HAP-1 (cell line): ENCODE measurements at regions not wholly inside any gene's neighbourhood (a gene's known extent, or its start where the extent isn't known, plus 50 kb on each side); places are given as distances from the start of the nearest gene placed in this dataset.
A peak's percentile ranks its signal among the peaks of the same experiment; 100 is the strongest.

Experiments used
- DNase-seq, 2 experiments: peaks; one replicate each; pipeline ENCODE4 v3.0.0-alpha.2; 2016 to 2020; ENCODE audit warnings: low spot score in 2 of 2
- H3K27me3 ChIP-seq: fragments of 250-450 bp; sonication (Bioruptor Pico); 2 replicates; pipeline ENCODE4 v1.5.1; 2020; ENCODE audit warnings: low read depth, mild to moderate bottlenecking, moderate library complexity
- H3K36me3 ChIP-seq: fragments of 250-450 bp; sonication (Bioruptor Pico); replicated peaks from 2 replicates; pipeline ENCODE4 v1.5.1; 2020; ENCODE audit warnings: mild to moderate bottlenecking
- H3K4me1 ChIP-seq: fragments of 250-450 bp; sonication (Bioruptor Pico); 2 replicates; pipeline ENCODE4 v1.5.1; 2020; ENCODE audit warnings: mild to moderate bottlenecking
- H3K4me3 ChIP-seq: fragments of 250-450 bp; sonication (Bioruptor Pico); 2 replicates; pipeline ENCODE4 v1.5.1; 2020; ENCODE audit warnings: mild to moderate bottlenecking, moderate library complexity
- H3K9me3 ChIP-seq: fragments of 250-450 bp; sonication (Bioruptor Pico); 2 replicates; pipeline ENCODE4 v1.5.1; 2020; ENCODE audit warnings: mild to moderate bottlenecking, moderate library complexity
- in situ Hi-C: fragments of 300-500 bp; cut with MboI; formaldehyde crosslinking; loops from 3 replicates; pipeline ENCODE4 v1.14.3; 2020; ENCODE audit warnings: low sequenced_read_pairs, inconsistent platforms, mixed read lengths

DNA sequence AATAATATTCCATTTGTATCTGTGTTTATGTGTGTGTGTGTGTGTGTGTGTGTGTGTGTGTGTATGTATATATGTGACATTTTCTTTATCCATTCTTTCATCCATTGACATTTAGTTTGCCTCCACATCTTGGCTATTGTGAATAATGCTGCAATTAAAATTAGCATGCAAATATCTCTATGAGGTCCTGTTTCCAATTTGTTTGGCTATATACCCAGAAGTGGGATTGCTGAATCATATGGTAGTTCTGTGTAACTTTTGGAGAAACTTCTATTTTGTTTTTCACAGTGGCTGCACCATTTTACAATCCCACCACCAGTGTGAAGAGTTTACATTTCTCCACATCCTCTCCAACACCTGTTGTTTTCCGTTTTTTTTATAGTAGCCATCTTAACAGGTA is 53.1 kb downstream of the CH25H start:
- Histone ChIP-seq H3K4me3 (no peak overlapping the region), H3K9me3 (no peaks in the 10 kb centered on the region), H3K36me3 (no peaks in the 10 kb centered on the region), H3K4me1 (no peaks in the 10 kb centered on the region), H3K27me3 (peaks cover 7% of the 10 kb centered on the region)
- in situ Hi-C loops: no loop called here
- no peak for DNase-seq

DNA sequence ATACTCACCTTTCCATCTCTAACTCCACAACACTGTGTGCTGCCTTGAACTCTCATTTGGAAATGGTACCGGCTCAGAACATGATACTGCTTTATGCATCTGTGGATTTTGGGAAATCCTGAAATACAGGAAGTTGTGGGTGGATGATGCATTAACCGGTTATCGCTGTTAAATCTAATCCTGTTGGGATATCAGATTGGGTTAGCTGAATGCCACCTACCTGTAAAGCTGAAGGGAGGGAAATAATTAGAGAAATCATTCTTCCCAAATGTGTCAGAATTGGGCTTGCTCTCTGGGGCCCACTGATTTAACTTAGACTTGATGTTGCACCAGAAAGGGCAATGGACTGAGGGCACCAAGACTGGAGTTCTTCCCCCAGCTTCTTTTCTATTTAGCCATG is 54.0 kb downstream of the CH25H start:
- in situ Hi-C loops: no loop called here

DNA sequence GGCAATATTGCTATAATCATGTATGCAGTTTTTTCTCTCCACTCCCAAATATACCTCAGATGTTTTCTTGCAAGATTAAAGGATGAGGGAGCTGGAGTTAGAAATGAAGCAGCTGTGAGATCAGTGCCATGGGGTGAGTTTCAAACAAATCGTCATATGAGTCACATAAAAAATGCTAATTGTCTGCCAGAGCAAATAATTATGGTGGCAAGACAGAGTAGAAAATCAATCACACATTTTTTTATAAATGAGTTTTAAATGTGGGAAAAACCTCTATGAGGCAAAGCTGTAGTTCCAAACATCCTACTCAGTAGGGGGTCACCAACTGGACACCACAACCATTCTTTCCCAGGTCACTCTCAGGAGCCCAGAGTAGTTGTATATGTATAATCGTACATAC is 55.3 kb downstream of the CH25H start:
- Histone ChIP-seq H3K36me3 (no peaks in the 10 kb centered on the region), H3K27me3 (peaks cover 7% of the 10 kb centered on the region), H3K4me1 (no peaks in the 10 kb centered on the region), H3K4me3 (no peak overlapping the region), H3K9me3 (no peaks in the 10 kb centered on the region)
- no peak for DNase-seq
- in situ Hi-C loops: no loop called here

More for the DNA sequence above, 54.0 kb downstream of the CH25H start:
- H3K36me3 ChIP-seq: no peaks in the 10 kb centered on the region
- peaks cover 7% of the 10 kb centered on the region for H3K27me3 ChIP-seq
- no peaks in the 10 kb centered on the region for H3K4me1 ChIP-seq
- no peak overlapping the region for H3K4me3 ChIP-seq
- H3K9me3 ChIP-seq: no peaks in the 10 kb centered on the region
- DNase-seq: no peak

DNA sequence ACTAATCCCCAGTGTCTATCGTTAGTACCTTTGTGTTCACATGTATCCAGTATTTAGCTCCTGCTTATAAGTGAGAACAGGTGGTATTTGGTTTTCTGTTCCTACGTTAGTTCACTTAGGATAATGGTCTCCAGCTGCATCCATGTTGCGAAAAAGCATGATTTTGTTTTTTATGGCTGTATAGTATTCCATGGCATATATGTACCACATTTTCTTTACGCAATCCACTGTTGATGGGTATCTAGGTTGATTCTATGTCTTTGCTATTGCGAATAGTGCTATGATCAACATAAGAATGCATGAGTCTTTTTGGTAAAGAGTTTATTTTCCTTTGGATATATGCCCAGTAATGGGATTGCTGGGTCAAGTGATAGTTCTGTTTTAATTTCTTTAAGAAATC is 59.1 kb downstream of the CH25H start:
- H3K4me1 ChIP-seq: no peaks in the 10 kb centered on the region
- H3K36me3 ChIP-seq: no peaks in the 10 kb centered on the region
- no peaks in the 10 kb centered on the region for H3K27me3 ChIP-seq
- in situ Hi-C loops: no loop called here
- H3K4me3 ChIP-seq: no peak overlapping the region
- no peaks in the 10 kb centered on the region for H3K9me3 ChIP-seq
- no peak for DNase-seq

DNA sequence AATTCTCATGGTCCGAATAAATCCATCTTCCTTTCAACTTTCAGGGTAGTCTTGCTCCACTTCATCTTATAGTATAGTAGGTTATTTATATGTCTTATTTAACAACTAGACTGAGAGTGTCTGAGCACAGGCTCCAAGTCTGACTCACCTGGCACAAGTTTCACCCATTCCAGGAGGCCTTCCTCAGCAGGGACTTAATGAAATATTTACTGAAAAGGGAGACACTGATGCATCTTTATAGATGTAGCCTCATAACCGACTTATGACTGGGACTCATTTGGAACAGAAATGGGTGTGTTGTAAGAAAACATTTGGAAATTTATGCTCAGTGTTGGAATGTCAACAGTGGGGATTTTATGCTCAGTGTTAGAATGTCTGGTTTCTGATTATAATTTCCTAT is 59.9 kb downstream of the CH25H start:
- in situ Hi-C loops: no loop called here
- Histone ChIP-seq H3K4me3 (no peak overlapping the region), H3K4me1 (no peaks in the 10 kb centered on the region), H3K9me3 (no peaks in the 10 kb centered on the region), H3K27me3 (no peaks in the 10 kb centered on the region), H3K36me3 (no peaks in the 10 kb centered on the region)
- DNase-seq: no peak

DNA sequence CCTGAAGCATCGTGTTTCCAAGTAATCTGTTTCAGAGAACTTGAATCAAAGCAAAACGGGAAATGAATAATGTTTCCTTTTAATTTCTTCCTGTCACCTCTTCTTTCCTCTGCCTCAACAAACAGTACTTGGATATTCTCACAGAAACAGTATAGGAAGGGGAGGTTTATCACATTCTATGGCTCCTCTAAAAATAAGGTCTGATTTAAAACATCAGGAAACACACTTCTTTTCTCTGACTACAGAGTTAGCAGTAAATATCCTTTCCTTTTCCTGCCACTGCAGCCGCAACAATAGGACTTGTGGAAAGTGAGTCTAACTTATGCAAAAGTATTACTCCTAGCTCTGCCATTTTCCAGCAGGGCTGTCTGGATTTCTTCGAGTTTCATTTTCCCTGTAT is 62.3 kb downstream of the CH25H start:
- H3K36me3 ChIP-seq: no peaks in the 10 kb centered on the region
- in situ Hi-C loops: no loop called here
- no peak overlapping the region for H3K4me3 ChIP-seq
- DNase-seq: no peak
- no peaks in the 10 kb centered on the region for H3K27me3 ChIP-seq
- H3K4me1 ChIP-seq: no peaks in the 10 kb centered on the region
- H3K9me3 ChIP-seq: no peaks in the 10 kb centered on the region

DNA sequence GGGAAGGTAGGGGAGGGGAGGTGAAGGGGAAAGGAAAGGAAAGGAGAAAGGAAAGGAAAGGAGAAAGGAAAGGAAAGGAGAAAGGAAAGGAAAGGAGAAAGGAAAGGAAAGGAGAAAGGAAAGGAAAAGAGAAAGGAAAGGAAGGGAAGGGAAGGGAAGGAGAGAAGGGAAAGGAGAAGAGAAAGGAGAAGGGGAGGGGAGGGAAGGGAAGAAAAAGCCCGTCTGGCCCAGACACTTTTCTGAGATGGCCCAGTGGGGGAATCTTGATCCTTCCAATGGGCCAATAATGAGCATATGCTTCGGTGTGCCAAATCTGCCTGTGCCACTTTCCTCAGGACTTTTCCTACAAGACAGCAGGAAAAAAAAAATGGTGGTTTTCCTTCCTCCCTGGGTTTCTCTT is 64.5 kb downstream of the CH25H start:
- H3K9me3 ChIP-seq: no peaks in the 10 kb centered on the region
- DNase-seq: no peak
- in situ Hi-C loops: no loop called here
- no peaks in the 10 kb centered on the region for H3K27me3 ChIP-seq
- no peak overlapping the region for H3K4me3 ChIP-seq
- no peaks in the 10 kb centered on the region for H3K36me3 ChIP-seq
- H3K4me1 ChIP-seq: no peaks in the 10 kb centered on the region

DNA sequence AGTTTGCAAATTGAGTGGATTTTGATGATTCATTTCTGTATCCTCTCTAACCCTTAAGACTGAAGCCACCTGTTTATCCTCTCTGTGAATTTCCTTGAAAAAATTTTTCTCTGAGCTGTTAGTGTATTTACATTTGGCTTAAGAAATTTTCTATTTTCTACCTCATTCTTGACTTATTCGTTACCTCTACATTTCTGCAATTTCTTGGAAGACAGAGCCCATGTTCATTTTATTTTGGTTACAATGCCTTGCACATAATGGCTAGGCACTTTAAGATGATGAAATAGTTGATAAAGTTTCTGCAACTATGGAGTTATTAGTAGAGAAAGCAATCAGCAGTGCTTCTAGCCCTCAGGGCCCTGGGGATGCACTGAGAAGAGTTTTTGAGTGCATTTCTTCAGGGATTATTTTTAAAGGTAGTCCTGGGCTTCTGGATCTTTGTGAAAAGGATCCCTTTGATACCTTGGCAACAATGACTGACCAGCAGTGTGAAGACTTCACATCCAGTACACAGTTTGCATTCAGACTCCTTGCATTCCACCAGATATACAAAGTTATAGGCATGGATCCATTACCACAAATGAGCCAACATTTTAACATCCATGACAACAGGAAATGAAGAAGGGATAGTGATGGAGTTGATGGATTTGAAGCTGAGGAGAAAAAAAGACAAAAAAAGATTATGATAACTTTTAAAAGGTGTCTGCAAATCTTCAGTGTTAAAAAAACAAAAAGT is 68.2 kb downstream of the CH25H start:
- Histone ChIP-seq H3K36me3 (no peaks in the 10 kb centered on the region), H3K27me3 (no peaks in the 10 kb centered on the region), H3K4me1 (no peaks in the 10 kb centered on the region), H3K9me3 (no peaks in the 10 kb centered on the region), H3K4me3 (no peak overlapping the region)
- DNase-seq: no peak
- in situ Hi-C loops: no loop called here

DNA sequence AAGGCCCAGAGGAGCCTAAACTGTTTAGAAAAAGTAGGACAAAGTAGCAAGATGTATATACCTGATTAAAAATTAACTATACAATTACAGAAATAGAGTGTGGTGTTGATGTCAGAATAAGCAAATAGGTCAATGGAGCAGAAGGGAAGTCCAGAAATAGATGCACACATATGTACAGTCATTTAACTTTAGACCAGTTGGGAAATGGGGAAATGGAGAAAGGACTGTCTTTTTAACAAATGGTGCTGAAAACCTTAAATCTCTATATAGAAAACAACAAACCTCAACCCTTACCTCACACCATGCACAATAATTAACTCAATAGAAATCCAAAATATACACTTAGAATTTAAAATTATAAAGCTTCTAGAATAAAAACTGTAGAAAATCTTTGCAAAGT is 72.2 kb downstream of the CH25H start:
- Histone ChIP-seq H3K27me3 (no peaks in the 10 kb centered on the region), H3K4me1 (no peaks in the 10 kb centered on the region), H3K4me3 (no peak overlapping the region), H3K36me3 (no peaks in the 10 kb centered on the region), H3K9me3 (no peaks in the 10 kb centered on the region)
- no peak for DNase-seq
- in situ Hi-C loops: no loop called here

DNA sequence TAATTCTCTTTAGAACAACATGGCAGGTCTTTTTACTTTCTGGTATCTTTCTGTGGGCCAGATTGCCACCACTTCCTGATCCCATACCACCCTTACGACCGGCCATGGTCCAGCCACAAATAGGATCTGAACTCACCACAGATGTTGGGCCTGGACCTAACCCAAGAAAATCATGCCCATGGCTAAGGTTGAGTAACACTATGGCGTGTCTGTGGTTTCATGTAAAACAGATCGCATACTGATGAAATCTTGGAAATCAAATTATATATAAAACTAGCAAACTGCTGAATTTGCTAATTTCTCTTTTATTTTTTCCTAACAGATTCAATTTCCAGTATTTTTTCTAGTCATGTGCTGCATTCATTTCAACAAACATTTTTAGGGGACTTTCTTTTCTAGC is 77.2 kb downstream of the CH25H start:
- Histone ChIP-seq H3K36me3 (no peaks in the 10 kb centered on the region), H3K4me3 (no peak overlapping the region), H3K4me1 (no peaks in the 10 kb centered on the region), H3K9me3 (no peaks in the 10 kb centered on the region), H3K27me3 (no peaks in the 10 kb centered on the region)
- no peak for DNase-seq
- in situ Hi-C loops: no loop called here

DNA sequence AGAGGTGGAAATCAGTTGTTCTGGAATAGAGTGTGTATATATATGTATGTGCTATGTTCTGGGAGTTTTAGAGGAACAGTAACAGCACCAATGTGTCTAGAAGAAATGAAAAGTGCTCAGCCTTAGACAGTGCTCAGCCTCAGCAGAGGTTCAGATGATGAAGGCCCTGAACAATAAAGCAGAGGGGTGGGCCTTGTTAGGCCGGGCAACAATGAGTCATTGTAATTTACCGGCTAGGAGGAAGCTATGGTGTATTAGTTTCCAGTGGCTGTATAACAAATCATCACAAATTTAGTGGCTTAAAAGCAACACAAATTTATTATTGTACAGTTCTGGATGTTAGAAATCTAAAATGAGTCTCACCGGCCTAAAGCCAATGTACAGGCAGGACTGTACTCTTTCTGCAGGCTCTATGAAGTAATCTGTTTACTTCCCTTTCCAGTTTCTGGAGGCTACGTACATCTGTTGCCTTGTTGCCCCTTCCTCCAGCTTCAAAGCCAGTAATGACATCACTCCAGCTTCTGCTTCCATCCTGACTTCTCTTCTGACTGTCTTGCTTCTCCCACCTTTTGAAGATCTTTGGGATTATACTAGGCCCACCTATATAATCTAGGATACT is 84.6 kb downstream of the CH25H start:
- H3K27me3 ChIP-seq: no peaks in the 10 kb centered on the region
- no peak for DNase-seq
- in situ Hi-C loops: no loop called here
- no peak overlapping the region for H3K4me3 ChIP-seq
- no peaks in the 10 kb centered on the region for H3K9me3 ChIP-seq
- H3K4me1 ChIP-seq: peaks cover 2% of the 10 kb centered on the region; the same call in 1 of the 2 replicates
- no peaks in the 10 kb centered on the region for H3K36me3 ChIP-seq

DNA sequence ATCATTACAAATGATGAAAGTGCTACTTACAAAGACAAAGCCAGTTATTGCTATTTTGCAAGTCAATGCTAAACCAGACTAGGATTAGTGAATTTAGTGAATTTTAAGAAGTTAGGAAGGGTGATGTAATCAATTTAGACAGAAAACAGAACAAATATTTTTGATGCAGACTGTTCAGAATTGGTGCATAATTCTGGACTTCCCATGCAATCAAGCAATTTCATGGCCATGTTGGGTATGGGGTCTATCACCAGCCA is 85.4 kb downstream of the CH25H start:
- Histone ChIP-seq H3K27me3 (no peaks in the 10 kb centered on the region), H3K4me1 (peaks cover 2% of the 10 kb centered on the region; the same call in 1 of the 2 replicates), H3K36me3 (no peaks in the 10 kb centered on the region), H3K9me3 (no peaks in the 10 kb centered on the region), H3K4me3 (no peak overlapping the region)
- in situ Hi-C loops: no loop called here
- DNase-seq: no peak

DNA sequence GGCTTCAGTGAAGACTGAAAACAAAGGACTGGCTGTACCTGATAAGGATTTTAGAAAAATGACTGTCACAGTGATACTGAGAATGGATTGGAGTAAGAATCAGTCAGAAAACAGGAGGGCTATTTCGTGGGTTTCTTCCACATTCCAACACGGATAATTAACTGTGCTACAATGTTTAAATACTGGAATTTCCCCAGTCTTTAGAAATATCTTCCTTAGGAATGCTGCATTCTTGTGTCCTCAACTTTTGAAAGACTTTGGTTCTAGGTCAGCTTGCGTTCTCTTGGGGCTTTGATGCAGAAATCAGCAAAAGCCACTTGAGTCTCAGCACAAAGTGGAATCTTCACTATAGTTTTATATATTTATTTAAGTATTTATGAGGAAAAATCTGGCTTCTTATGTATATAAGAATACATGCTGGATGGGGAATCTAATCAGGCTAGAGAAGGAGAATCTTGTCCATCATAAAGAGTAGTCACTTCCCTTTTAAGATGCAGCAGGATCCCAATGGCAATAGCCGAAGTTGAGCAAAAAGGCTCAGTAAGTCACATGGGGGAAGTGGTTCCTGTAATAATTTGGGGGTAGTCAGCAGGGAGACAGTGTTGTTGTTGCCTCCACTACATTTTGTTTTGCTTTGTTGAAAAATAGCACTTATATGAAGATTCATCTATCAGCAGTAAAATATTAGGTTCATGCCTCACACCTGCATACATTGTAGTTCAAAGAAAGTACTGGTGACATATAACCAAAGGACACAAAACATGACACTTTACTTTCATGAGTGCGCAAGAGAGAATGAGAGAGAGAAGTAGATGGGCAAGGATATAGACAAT is 86.0 kb downstream of the CH25H start:
- in situ Hi-C loops: no loop called here
- Histone ChIP-seq H3K4me1 (peaks cover 2% of the 10 kb centered on the region; the same call in 1 of the 2 replicates), H3K27me3 (no peaks in the 10 kb centered on the region), H3K9me3 (no peaks in the 10 kb centered on the region), H3K4me3 (no peak overlapping the region), H3K36me3 (no peaks in the 10 kb centered on the region)
- peak in 1 of 2 experiments; percentile 3 for DNase-seq

DNA sequence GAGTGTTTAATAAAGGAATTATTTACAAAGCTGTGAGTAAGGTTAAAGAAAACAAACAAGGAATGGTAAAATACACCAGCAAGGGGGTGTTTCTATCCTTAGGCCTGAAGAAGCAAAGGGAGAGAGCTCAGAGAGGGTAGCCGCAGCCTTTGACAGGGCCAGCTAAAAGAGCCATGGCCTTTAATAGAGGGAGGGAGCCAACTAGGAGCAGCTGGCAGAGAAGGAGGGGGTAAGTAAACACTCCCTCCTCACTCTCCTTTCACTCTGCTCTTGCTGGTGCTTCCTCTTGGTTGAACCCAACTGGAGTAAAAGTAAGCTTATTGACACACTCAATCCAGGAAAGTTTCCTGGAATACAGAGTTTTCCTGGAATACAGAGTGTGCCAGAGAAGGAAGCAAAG is 87.5 kb downstream of the CH25H start:
- H3K4me3 ChIP-seq: no peak overlapping the region
- no peaks in the 10 kb centered on the region for H3K36me3 ChIP-seq
- H3K9me3 ChIP-seq: no peaks in the 10 kb centered on the region
- H3K27me3 ChIP-seq: no peaks in the 10 kb centered on the region
- peaks cover 2% of the 10 kb centered on the region; the same call in 1 of the 2 replicates for H3K4me1 ChIP-seq
- in situ Hi-C loops: no loop called here
- DNase-seq: no peak
